HL-60 (cell line): ENCODE measurements at regions not wholly inside any gene's neighbourhood (a gene's known extent, or its start where the extent isn't known, plus 50 kb on each side); places are given as distances from the start of the nearest gene placed in this dataset.
"Not testable (repeated sequence)": the region's sequence is repeated elsewhere in the genome, so short reads cannot be mapped to it uniquely, and the experiment has no call there.

Experiments used
- DNase-seq, 2 experiments: peaks; one replicate each; pipeline ENCODE4 v3.0.0-alpha.2; 2010 to 2020; ENCODE audit warnings: low read depth in 1 of 2, low spot score in 1 of 2
- H3K27ac ChIP-seq: fragments of 250-450 bp; sonication (Bioruptor Pico); replicated peaks from 2 replicates; pipeline ENCODE4 v1.5.1; 2020; ENCODE audit warnings: mild to moderate bottlenecking, moderate library complexity
- H3K27me3 ChIP-seq: fragments of 250-450 bp; sonication (Bioruptor Pico); 2 replicates; pipeline ENCODE4 v1.5.1; 2021; ENCODE audit warnings: mild to moderate bottlenecking, moderate library complexity; ENCODE audit not compliant: insufficient read depth, poor library complexity, severe bottlenecking
- H3K4me3 ChIP-seq: replicated peaks from 2 replicates; pipeline ENCODE4 v1.5.1; 2011; ENCODE audit warnings: mild to moderate bottlenecking, control low read depth, low read length; ENCODE audit not compliant: insufficient read depth
- GABPA ChIP-seq: IDR thresholded peaks from 2 replicates; pipeline ENCODE4 v1.6.1; 2012; ENCODE audit warnings: low read depth
- POLR2AphosphoS5 ChIP-seq: IDR thresholded peaks from 2 replicates; pipeline ENCODE4 v1.6.1; 2012; ENCODE audit warnings: low read depth
- SPI1 ChIP-seq: IDR thresholded peaks from 2 replicates; pipeline ENCODE4 v1.6.1; 2012; ENCODE audit warnings: low read depth, mild to moderate bottlenecking, borderline replicate concordance
- TF ChIP-seq, protein P1 (sequence below): IDR thresholded peaks from one replicate; pipeline ENCODE4 v1.5.1; 2011; ENCODE audit warnings: low read length, control low read depth, inconsistent platforms; ENCODE audit not compliant: insufficient read depth
- TF ChIP-seq, protein P2 (sequence below): IDR thresholded peaks from 2 replicates; pipeline ENCODE4 v1.6.1; 2012; ENCODE audit warnings: low read depth; ENCODE audit not compliant: insufficient replicate concordance

DNA sequence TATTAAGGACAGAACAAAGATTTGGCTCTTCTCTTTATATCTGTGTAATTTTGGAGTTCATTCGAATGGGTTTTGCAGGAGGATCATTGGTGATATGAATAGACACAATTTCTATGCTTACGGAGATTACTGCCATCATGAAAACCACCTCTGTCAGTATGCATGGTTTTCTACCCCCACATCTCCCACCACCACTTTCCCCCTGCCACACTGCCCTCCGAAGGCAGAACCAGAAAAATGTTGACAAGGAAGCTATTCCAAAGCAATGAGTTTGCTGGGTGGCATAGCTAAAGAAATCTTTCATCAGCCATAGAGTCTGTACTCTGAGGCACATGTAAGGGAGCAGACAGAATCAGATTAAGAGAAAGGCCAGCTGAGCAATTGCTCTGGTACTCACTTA is 567.3 kb upstream of the ACTRT1 start:
- H3K27me3 ChIP-seq: no peaks in the 10 kb centered on the region
- no peak overlapping the region for H3K4me3 ChIP-seq

DNA sequence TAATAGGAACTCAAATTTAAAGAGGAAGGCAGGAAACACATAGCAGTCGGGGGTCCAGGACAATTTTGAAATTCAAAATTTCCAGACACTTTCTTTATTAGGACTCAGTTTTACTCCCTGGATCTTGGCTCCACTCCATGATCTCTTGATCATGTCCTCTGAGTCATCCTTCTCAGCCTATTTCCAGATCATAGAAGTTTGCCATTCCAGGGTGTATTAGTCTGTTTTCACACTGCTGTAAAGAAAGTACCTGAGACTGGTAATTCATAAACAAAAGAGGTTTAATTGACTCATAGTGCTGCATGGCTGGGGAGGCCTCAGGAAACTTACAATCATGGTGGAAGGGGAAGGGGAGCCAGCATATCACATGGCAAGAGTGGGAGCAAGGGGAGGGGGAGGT is 564.7 kb upstream of the ACTRT1 start:
- Histone ChIP-seq H3K27me3 (no peaks in the 10 kb centered on the region), H3K27ac (no peak overlapping the region), H3K4me3 (no peak overlapping the region)
- TF ChIP-seq, protein P1, sequence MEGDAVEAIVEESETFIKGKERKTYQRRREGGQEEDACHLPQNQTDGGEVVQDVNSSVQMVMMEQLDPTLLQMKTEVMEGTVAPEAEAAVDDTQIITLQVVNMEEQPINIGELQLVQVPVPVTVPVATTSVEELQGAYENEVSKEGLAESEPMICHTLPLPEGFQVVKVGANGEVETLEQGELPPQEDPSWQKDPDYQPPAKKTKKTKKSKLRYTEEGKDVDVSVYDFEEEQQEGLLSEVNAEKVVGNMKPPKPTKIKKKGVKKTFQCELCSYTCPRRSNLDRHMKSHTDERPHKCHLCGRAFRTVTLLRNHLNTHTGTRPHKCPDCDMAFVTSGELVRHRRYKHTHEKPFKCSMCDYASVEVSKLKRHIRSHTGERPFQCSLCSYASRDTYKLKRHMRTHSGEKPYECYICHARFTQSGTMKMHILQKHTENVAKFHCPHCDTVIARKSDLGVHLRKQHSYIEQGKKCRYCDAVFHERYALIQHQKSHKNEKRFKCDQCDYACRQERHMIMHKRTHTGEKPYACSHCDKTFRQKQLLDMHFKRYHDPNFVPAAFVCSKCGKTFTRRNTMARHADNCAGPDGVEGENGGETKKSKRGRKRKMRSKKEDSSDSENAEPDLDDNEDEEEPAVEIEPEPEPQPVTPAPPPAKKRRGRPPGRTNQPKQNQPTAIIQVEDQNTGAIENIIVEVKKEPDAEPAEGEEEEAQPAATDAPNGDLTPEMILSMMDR: no peak
- TF ChIP-seq SPI1: no peak
- TF ChIP-seq, protein P2, sequence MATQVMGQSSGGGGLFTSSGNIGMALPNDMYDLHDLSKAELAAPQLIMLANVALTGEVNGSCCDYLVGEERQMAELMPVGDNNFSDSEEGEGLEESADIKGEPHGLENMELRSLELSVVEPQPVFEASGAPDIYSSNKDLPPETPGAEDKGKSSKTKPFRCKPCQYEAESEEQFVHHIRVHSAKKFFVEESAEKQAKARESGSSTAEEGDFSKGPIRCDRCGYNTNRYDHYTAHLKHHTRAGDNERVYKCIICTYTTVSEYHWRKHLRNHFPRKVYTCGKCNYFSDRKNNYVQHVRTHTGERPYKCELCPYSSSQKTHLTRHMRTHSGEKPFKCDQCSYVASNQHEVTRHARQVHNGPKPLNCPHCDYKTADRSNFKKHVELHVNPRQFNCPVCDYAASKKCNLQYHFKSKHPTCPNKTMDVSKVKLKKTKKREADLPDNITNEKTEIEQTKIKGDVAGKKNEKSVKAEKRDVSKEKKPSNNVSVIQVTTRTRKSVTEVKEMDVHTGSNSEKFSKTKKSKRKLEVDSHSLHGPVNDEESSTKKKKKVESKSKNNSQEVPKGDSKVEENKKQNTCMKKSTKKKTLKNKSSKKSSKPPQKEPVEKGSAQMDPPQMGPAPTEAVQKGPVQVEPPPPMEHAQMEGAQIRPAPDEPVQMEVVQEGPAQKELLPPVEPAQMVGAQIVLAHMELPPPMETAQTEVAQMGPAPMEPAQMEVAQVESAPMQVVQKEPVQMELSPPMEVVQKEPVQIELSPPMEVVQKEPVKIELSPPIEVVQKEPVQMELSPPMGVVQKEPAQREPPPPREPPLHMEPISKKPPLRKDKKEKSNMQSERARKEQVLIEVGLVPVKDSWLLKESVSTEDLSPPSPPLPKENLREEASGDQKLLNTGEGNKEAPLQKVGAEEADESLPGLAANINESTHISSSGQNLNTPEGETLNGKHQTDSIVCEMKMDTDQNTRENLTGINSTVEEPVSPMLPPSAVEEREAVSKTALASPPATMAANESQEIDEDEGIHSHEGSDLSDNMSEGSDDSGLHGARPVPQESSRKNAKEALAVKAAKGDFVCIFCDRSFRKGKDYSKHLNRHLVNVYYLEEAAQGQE: no peak
- DNase-seq: no peak

More for the DNA sequence above, 567.3 kb upstream of the ACTRT1 start:
- DNase-seq: no peak
- TF ChIP-seq GABPA: no peak
- TF ChIP-seq, protein P2: no peak
- TF ChIP-seq POLR2AphosphoS5: no peak
- no peak overlapping the region for H3K27ac ChIP-seq

DNA sequence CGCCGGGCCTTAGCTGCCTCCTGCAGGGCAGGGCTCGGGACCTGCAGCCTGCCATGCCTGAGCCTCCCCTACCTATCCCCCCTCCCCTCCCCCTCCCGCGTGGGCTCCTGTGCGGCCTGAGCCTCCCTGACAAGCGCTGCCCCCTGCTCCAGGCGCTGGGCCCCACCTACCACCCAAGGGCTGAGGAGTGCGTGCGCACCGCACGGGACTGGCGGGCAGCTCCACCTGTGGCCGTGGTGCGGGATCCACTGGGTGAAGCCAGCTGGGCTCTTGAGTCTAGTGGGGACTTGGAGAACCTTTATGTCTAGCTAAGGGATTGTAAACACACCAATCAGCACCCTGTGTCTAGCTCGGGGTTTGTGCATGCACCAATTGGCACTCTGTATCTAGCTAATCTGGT is 554.6 kb upstream of the ACTRT1 start:
- H3K27me3 ChIP-seq, DNase-seq, H3K27ac ChIP-seq, H3K4me3 ChIP-seq: not testable (repeated sequence)

DNA sequence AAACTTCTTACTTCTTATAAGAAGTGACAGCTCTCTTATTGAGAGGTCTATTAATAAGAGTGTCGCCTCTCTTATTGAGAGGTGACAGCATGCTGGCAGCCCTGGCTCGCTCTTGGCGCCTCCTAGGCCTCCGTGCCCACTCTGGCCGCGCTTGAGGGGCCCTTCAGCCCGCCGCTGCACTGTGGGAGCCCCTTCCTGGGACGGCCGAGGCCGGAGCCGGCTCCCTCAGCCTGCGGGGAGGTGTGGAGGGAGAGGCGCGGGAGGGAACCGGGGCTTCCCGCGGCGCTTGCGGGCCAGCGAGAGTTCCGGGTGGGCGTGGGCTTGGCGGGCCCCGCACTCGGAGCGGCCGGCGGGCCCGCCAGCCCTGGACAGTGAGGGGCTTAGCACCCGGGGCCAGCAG is 554.2 kb upstream of the ACTRT1 start:
- H3K27ac ChIP-seq, DNase-seq: not testable (repeated sequence)

DNA sequence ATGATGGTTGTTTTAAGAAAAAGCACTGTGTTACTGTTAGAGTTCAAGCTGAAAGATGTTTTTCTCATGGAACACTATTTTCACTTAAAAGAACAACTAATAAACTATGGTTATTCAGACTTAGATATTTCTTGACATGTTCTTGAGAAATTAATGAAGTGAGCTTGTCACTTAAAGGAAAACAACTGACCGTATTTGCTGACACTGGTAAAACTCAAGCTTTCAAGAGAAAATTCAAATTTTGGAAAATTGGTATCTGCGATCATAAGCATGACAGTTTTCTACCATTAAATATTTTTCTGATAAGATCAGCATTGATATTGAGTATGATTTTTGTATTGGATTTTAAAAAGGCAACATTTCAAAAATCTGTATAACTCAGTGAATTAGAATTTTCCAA is 549.5 kb upstream of the ACTRT1 start:
- no peak overlapping the region for H3K4me3 ChIP-seq
- H3K27ac ChIP-seq: no peak overlapping the region
- no peaks in the 10 kb centered on the region for H3K27me3 ChIP-seq
- no peak for DNase-seq
- TF ChIP-seq GABPA (no peak), SPI1 (no peak), POLR2AphosphoS5 (no peak)
- TF ChIP-seq, protein P1: no peak
- TF ChIP-seq, protein P2: no peak

More for the DNA sequence above, 554.2 kb upstream of the ACTRT1 start:
- H3K27me3 ChIP-seq, H3K4me3 ChIP-seq: not testable (repeated sequence)
